Nephron (organoid): ENCODE measurements at regions not wholly inside any gene's neighbourhood (a gene's known extent, or its start where the extent isn't known, plus 50 kb on each side); places are given as distances from the start of the nearest gene placed in this dataset.
A peak's percentile ranks its signal among the peaks of the same experiment; 100 is the strongest.

Source experiments
- H3K27ac Mint-ChIP-seq, 3 experiments: 2 replicates each; pipeline ENCODE4 v1.8.0; 2020; ENCODE audit warnings: mixed read lengths in 3 of 3, mild to moderate bottlenecking in 2 of 3, moderate library complexity in 1 of 3
- H3K27me3 Mint-ChIP-seq: 2 replicates; pipeline ENCODE4 v1.8.0; 2021; ENCODE audit warnings: low read depth, mild to moderate bottlenecking, moderate library complexity, mixed read lengths
- H3K36me3 Mint-ChIP-seq: 2 replicates; pipeline ENCODE4 v1.8.0; 2020; ENCODE audit warnings: low read depth, mixed read lengths
- H3K4me1 Mint-ChIP-seq: 2 replicates; pipeline ENCODE4 v1.8.0; 2020; ENCODE audit warnings: mixed read lengths
- H3K4me3 Mint-ChIP-seq, 3 experiments: 2 replicates each; pipeline ENCODE4 v1.8.0; 2020; ENCODE audit warnings: mild to moderate bottlenecking in 3 of 3, mixed read lengths in 3 of 3, moderate library complexity in 2 of 3
- H3K9me3 Mint-ChIP-seq: 2 replicates; pipeline ENCODE4 v1.8.0; 2020; ENCODE audit warnings: mixed read lengths
- TF ChIP-seq, protein P1 (sequence below), 3 experiments: fragments of 200-600 bp; sonication (generic); IDR thresholded peaks; one replicate each; pipeline ENCODE4 v1.5.0; 2021; ENCODE audit warnings: antibody characterized with exemption in 3 of 3; ENCODE audit not compliant: unreplicated experiment in 3 of 3

DNA sequence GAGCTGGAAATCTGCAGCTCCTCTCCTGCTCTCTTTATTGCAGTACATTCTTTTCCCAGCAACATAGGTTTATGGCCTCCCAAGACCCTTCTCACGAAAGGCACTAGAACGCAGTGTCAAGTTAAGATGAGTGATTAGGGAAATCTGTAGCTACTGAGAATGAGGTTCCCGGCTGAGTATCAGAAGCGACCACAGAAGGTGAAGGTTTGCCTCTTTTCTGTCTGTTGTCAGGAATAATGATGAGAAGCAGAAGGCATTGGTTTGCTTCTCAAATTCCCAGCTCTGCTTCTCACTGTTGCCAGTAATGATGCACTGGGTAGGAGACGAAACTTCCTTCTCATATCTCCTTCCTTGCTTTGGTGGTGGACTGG lies 128.4 kb downstream of the NTMT2 start:
- H3K9me3 Mint-ChIP-seq: no peaks in the 10 kb centered on the region
- peaks cover 14% of the 10 kb centered on the region for H3K4me1 Mint-ChIP-seq
- H3K27me3 Mint-ChIP-seq: no peaks in the 10 kb centered on the region
- no peaks in the 10 kb centered on the region for H3K36me3 Mint-ChIP-seq
- TF ChIP-seq, protein P1, sequence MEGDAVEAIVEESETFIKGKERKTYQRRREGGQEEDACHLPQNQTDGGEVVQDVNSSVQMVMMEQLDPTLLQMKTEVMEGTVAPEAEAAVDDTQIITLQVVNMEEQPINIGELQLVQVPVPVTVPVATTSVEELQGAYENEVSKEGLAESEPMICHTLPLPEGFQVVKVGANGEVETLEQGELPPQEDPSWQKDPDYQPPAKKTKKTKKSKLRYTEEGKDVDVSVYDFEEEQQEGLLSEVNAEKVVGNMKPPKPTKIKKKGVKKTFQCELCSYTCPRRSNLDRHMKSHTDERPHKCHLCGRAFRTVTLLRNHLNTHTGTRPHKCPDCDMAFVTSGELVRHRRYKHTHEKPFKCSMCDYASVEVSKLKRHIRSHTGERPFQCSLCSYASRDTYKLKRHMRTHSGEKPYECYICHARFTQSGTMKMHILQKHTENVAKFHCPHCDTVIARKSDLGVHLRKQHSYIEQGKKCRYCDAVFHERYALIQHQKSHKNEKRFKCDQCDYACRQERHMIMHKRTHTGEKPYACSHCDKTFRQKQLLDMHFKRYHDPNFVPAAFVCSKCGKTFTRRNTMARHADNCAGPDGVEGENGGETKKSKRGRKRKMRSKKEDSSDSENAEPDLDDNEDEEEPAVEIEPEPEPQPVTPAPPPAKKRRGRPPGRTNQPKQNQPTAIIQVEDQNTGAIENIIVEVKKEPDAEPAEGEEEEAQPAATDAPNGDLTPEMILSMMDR (IDR thresholded peaks at IDR 0.05; ENCODE audit: unreplicated experiment in 3 of 3): no peak
- peak overlapping the region in 2 of 3 experiments; percentile 57 to 85 for H3K27ac Mint-ChIP-seq
- H3K4me3 Mint-ChIP-seq: no peak overlapping the region

DNA sequence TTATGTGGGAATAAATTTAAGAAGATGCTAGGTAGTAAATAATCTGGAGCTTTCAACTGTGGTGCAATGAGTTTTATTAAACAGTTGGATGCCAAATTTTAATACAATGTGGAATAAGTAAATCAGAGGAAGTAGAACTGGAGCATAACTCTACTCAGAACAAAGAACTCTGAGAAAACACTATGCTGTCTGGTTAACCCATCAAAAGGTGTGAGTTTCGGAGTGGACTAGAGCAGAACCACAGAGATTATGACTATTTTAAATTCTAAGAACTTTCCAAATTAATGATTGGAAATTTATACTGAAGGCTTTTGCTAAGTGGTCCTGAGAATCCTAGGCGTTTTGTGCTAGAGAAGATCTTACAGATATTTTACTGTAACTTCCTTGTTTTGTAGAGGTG lies 132.2 kb downstream of the NTMT2 start:
- no peaks in the 10 kb centered on the region for H3K36me3 Mint-ChIP-seq
- peaks cover 3% of the 10 kb centered on the region for H3K9me3 Mint-ChIP-seq
- peaks cover 9% of the 10 kb centered on the region for H3K4me1 Mint-ChIP-seq
- no peaks in the 10 kb centered on the region for H3K27me3 Mint-ChIP-seq
- H3K27ac Mint-ChIP-seq: no peak overlapping the region
- TF ChIP-seq, protein P1 (IDR thresholded peaks at IDR 0.05; ENCODE audit: unreplicated experiment in 3 of 3): no peak
- no peak overlapping the region for H3K4me3 Mint-ChIP-seq

DNA sequence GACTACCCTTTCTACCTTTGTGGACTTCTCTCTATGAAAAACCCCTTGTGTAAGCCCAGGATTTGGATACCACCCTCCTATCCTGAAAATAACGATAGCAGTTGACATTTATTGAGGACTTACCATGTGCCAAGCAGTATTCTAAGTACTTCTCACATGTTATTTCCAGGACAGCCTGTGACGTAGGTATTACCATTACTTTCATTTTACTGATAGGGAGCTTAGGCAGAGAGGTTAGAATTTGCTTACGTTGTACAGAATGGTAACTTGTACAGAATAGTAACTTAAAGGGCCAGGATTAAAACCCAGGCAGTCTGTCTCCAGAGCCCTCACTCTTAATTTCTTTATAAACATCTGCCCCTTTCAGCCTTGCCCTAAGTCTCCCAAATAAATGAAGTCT lies 138.3 kb downstream of the NTMT2 start:
- Mint-ChIP-seq H3K27me3 (no peaks in the 10 kb centered on the region), H3K4me1 (no peaks in the 10 kb centered on the region), H3K36me3 (no peaks in the 10 kb centered on the region), H3K9me3 (peaks cover 5% of the 10 kb centered on the region), H3K27ac (no peak overlapping the region), H3K4me3 (no peak overlapping the region)
- TF ChIP-seq, protein P1 (IDR thresholded peaks at IDR 0.05; ENCODE audit: unreplicated experiment in 3 of 3): no peak

DNA sequence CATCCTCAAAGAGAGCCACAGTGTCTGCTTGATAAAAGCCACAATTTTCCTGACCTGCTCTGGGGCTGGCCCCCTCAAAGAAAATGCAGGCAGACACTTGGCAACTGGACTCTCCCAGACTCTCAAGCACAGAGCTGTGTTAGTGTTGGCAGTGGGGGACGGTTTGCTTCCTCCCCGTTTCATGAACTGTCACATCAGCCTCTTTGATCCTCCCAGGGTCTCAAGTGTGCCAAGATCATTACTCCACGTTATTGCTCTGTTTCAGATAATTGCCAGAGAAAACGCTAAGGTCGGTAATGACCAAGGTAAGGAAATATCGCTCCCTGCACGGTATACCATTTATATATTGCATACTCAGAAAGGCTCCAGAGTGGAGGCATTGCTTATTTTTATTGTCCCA lies 138.8 kb downstream of the NTMT2 start:
- H3K9me3 Mint-ChIP-seq: peaks cover 5% of the 10 kb centered on the region
- H3K4me3 Mint-ChIP-seq: no peak overlapping the region
- TF ChIP-seq, protein P1 (IDR thresholded peaks at IDR 0.05; ENCODE audit: unreplicated experiment in 3 of 3): no peak
- H3K27ac Mint-ChIP-seq: no peak overlapping the region
- no peaks in the 10 kb centered on the region for H3K27me3 Mint-ChIP-seq
- no peaks in the 10 kb centered on the region for H3K36me3 Mint-ChIP-seq
- no peaks in the 10 kb centered on the region for H3K4me1 Mint-ChIP-seq

DNA sequence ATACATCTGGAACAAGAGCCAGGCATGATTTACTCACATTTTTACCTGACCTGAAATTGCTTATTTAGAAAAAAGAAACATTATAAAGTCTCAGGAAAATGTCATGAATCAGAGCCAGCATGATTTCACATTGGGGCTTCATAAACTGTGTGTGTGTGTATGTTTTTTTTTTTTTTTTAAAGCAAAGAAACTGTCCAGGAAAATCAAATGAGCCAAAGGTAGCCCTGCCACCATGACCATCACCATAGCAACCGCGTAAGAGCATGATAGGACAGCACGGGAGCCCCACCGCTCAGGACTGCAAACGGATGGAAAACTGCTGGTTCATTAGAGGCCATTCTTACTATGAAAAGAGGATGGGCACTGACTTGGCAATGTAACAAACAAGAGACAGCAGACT lies 139.2 kb downstream of the NTMT2 start:
- Mint-ChIP-seq H3K27ac (no peak overlapping the region), H3K27me3 (no peaks in the 10 kb centered on the region), H3K36me3 (no peaks in the 10 kb centered on the region), H3K4me1 (peaks cover 3% of the 10 kb centered on the region), H3K4me3 (no peak overlapping the region), H3K9me3 (peaks cover 2% of the 10 kb centered on the region)
- TF ChIP-seq, protein P1 (IDR thresholded peaks at IDR 0.05; ENCODE audit: unreplicated experiment in 3 of 3): no peak

DNA sequence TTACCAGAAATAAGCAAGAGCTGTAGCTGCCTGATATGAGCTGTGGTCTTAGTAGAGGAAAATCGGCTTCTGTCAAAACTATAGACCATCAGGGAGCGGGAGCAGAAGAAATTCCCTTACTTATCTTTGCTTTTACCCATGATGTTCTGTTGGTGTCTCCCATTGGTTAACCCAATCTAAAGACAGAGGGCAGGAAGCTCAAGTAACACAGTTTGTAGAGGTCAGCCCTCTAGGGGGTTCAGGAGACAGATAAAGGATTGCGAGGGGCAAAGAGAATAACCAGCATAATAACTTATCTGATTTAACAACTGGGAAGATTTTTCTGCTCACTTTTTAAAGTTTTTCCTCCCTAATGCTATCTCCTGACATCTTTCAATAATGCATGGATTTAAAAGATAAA lies 142.4 kb downstream of the NTMT2 start:
- Mint-ChIP-seq H3K27ac (no peak overlapping the region), H3K4me3 (no peak overlapping the region), H3K27me3 (no peaks in the 10 kb centered on the region), H3K36me3 (no peaks in the 10 kb centered on the region), H3K9me3 (peaks cover 5% of the 10 kb centered on the region), H3K4me1 (peaks cover 16% of the 10 kb centered on the region)
- TF ChIP-seq, protein P1 (IDR thresholded peaks at IDR 0.05; ENCODE audit: unreplicated experiment in 3 of 3): no peak
